ENCODE measurements at regions not wholly inside any gene's neighbourhood (a gene's known extent, or its start where the extent isn't known, plus 50 kb on each side); places are given as distances from the start of the nearest gene placed in this dataset.

DNA sequence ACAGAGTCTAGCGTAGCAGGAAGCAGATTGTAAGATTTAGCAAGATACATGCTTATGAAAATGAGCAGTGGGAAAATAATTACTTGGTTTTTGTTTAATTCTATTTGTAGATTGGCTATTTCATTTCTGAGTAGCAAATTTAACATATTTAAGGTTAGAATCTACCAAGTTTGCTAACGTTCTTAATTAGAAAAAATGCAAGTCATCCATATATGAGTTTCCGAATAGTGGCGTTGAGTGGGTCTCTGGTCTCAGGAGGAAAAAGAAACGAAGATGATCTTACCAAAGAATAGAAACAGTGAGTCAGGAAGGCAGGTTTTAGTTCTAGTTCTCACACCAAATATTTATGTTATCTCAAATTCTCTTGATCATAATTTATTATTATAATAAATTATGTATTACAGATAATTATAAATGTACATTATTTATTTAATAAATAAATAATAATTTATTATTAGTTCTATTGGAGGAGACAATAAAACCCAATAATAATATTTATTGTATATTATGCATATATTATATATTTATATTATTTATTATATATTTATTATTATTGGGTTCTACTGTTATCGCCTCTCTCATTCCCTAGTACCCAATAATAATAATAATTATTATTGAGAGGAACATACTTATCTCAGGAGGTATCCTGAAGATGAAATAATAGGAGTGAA lies 194.3 kb upstream of the PITRM1 start:
- intact Hi-C loops (cut with micrococcal nuclease): no loop called here
- ChIA-PET POLR2A (ENCODE audit: unreplicated experiment) (no interaction called here), CTCF (no interaction called here)
- BruUV-seq (replicated peaks): no TSS peak
- no peak overlapping the region for H3K4me2 ChIP-seq (ENCODE audit: low read length)
- peaks cover 12% of the 10 kb centered on the region for H3K4me1 ChIP-seq (ENCODE audit: insufficient read depth, low read length)
- no peaks in the 10 kb centered on the region for H3K9me2 ChIP-seq (replicated peaks; ENCODE audit: low read length)
- no peak for ATAC-seq
- no peaks in the 10 kb centered on the region for H3F3A ChIP-seq (ENCODE audit: low read length, unreplicated experiment)
- no peak overlapping the region for H2AFZ ChIP-seq (ENCODE audit: low read length)
- no peak overlapping the region for H3K9ac ChIP-seq (ENCODE audit: low read length)
- H3K4me3 ChIP-seq (ENCODE audit: low read length): no peak overlapping the region
- no peak for DNase-seq
- H3K27ac ChIP-seq (ENCODE audit: low read length): no peak overlapping the region
- H3K9me3 ChIP-seq (ENCODE audit: low read length): no peaks in the 10 kb centered on the region
- no peaks in the 10 kb centered on the region for H4K20me1 ChIP-seq (ENCODE audit: low read length)
- no peaks in the 10 kb centered on the region for H3K36me3 ChIP-seq (ENCODE audit: low read depth, low read length)
- H3K27me3 ChIP-seq (ENCODE audit: low read length): no peaks in the 10 kb centered on the region
- H3K79me2 ChIP-seq (ENCODE audit: low read length): no peaks in the 10 kb centered on the region
- no peak for TF ChIP-seq EZH2 (IDR thresholded peaks at IDR 0.05; ENCODE audit: low read length, unreplicated experiment)
- TF ChIP-seq, protein P1, sequence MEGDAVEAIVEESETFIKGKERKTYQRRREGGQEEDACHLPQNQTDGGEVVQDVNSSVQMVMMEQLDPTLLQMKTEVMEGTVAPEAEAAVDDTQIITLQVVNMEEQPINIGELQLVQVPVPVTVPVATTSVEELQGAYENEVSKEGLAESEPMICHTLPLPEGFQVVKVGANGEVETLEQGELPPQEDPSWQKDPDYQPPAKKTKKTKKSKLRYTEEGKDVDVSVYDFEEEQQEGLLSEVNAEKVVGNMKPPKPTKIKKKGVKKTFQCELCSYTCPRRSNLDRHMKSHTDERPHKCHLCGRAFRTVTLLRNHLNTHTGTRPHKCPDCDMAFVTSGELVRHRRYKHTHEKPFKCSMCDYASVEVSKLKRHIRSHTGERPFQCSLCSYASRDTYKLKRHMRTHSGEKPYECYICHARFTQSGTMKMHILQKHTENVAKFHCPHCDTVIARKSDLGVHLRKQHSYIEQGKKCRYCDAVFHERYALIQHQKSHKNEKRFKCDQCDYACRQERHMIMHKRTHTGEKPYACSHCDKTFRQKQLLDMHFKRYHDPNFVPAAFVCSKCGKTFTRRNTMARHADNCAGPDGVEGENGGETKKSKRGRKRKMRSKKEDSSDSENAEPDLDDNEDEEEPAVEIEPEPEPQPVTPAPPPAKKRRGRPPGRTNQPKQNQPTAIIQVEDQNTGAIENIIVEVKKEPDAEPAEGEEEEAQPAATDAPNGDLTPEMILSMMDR (conservative IDR thresholded peaks at IDR 0.05; ENCODE audit: low read depth, low read length): no peak
- TF ChIP-seq EZH2phosphoT487 (IDR thresholded peaks at IDR 0.05; ENCODE audit: borderline replicate concordance, low read length): no peak

DNA sequence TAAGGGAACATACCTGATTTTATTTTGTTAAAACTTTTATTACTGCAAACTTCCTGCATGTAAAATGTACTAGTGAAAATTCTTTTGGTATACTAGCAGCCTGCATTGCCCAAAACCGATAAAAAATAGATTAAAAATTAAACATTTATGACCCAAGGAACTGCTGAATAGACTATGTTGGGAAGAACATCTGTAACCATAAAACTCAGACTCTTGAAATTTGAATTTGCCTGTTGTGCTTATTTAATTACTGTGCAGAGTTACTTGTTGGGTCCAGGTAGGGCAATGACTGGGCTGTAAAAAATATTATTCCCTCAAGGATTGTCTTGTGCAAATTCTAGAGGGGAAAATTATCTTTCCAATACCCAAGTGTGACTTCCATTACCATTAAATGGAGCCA lies 193.5 kb upstream of the PITRM1 start:
- Histone ChIP-seq H3K27me3 (ENCODE audit: low read length) (no peaks in the 10 kb centered on the region), H3K79me2 (ENCODE audit: low read length) (no peaks in the 10 kb centered on the region), H3K4me2 (ENCODE audit: low read length) (peak overlapping the region; percentile 58; the same call in 1 of the 2 replicates), H3K4me1 (ENCODE audit: insufficient read depth, low read length) (peaks cover 12% of the 10 kb centered on the region), H3K4me3 (ENCODE audit: low read length) (no peak overlapping the region), H3F3A (ENCODE audit: low read length, unreplicated experiment) (no peaks in the 10 kb centered on the region), H3K27ac (ENCODE audit: low read length) (no peak overlapping the region), H3K9ac (ENCODE audit: low read length) (no peak overlapping the region), H3K9me2 (replicated peaks; ENCODE audit: low read length) (no peaks in the 10 kb centered on the region), H4K20me1 (ENCODE audit: low read length) (no peaks in the 10 kb centered on the region), H3K36me3 (ENCODE audit: low read depth, low read length) (no peaks in the 10 kb centered on the region), H2AFZ (ENCODE audit: low read length) (no peak overlapping the region), H3K9me3 (ENCODE audit: low read length) (no peaks in the 10 kb centered on the region)
- DNase-seq: no peak
- CTCF ChIA-PET: no interaction called here
- no TSS peak for BruUV-seq (replicated peaks)
- no peak for ATAC-seq
- POLR2A ChIA-PET (ENCODE audit: unreplicated experiment): no interaction called here
- TF ChIP-seq, protein P1 (conservative IDR thresholded peaks at IDR 0.05; ENCODE audit: low read depth, low read length): no peak
- intact Hi-C loops (cut with micrococcal nuclease): no loop called here

DNA sequence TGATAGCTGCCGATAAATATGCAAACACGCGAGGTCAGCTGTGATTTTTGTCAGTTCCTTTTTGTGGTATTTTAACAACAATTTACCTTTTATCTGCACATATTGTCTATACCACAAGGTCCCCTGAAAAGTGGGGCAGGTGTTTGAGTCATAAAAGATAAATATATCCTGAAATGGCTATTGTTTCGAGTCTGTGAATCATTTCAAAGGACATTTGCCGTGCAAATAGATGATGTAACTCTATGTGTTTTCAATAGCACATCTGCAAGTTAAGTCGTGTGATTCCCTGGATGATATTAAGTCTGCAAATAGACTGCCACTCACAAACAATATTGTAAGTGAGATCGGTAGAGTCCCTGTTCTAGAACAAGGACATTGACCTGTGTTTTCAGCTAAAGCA lies 193.0 kb upstream of the PITRM1 start:
- Histone ChIP-seq H2AFZ (ENCODE audit: low read length) (no peak overlapping the region), H3K27ac (ENCODE audit: low read length) (no peak overlapping the region), H3K4me3 (ENCODE audit: low read length) (no peak overlapping the region), H3K36me3 (ENCODE audit: low read depth, low read length) (no peaks in the 10 kb centered on the region), H3K9ac (ENCODE audit: low read length) (no peak overlapping the region), H3K4me1 (ENCODE audit: insufficient read depth, low read length) (peaks cover 12% of the 10 kb centered on the region), H3K79me2 (ENCODE audit: low read length) (no peaks in the 10 kb centered on the region), H3K27me3 (ENCODE audit: low read length) (no peaks in the 10 kb centered on the region), H3K4me2 (ENCODE audit: low read length) (peak overlapping the region; percentile 58), H3K9me3 (ENCODE audit: low read length) (no peaks in the 10 kb centered on the region), H3F3A (ENCODE audit: low read length, unreplicated experiment) (no peaks in the 10 kb centered on the region), H4K20me1 (ENCODE audit: low read length) (no peaks in the 10 kb centered on the region), H3K9me2 (replicated peaks; ENCODE audit: low read length) (no peaks in the 10 kb centered on the region)
- peak; percentile 72 for DNase-seq
- peak; percentile 95 for ATAC-seq
- ChIA-PET CTCF (no interaction called here), POLR2A (ENCODE audit: unreplicated experiment) (no interaction called here)
- intact Hi-C loops (cut with micrococcal nuclease): no loop called here
- no TSS peak for BruUV-seq (replicated peaks)
- TF ChIP-seq EZH2phosphoT487 (IDR thresholded peaks at IDR 0.05; ENCODE audit: borderline replicate concordance, low read length): no peak
- no peak for TF ChIP-seq EZH2 (IDR thresholded peaks at IDR 0.05; ENCODE audit: low read length, unreplicated experiment)
- TF ChIP-seq, protein P1 (conservative IDR thresholded peaks at IDR 0.05; ENCODE audit: low read depth, low read length): no peak

All from PC-3 (cell line).